Activated T-cell treated with anti-CD3 and anti-CD28 coated beads for 24 hours (primary cell): ENCODE measurements at regions not wholly inside any gene's neighbourhood (a gene's known extent, or its start where the extent isn't known, plus 50 kb on each side); places are given as distances from the start of the nearest gene placed in this dataset.
"Not testable (repeated sequence)": the region's sequence is repeated elsewhere in the genome, so short reads cannot be mapped to it uniquely, and the experiment has no call there.

ENCODE experiments used
- DNase-seq: peaks from one replicate; pipeline ENCODE4 v3.0.0-alpha.2; 2020; ENCODE audit warnings: low read depth

- not testable (repeated sequence) for DNase-seq
These were observed 4092.8 kb upstream of the TPTE start for GRCh38 chr21:6428498-6429092.

- DNase-seq = not testable (repeated sequence)
These were observed 4091.5 kb upstream of the TPTE start for GRCh38 chr21:6429924-6430323.

GRCh38 chr21:6433149-6433548 is 4088.2 kb upstream of the TPTE start:
- not testable (repeated sequence) for DNase-seq

- DNase-seq = not testable (repeated sequence)
These were observed 4085.2 kb upstream of the TPTE start for GRCh38 chr21:6436205-6436604.

DNA sequence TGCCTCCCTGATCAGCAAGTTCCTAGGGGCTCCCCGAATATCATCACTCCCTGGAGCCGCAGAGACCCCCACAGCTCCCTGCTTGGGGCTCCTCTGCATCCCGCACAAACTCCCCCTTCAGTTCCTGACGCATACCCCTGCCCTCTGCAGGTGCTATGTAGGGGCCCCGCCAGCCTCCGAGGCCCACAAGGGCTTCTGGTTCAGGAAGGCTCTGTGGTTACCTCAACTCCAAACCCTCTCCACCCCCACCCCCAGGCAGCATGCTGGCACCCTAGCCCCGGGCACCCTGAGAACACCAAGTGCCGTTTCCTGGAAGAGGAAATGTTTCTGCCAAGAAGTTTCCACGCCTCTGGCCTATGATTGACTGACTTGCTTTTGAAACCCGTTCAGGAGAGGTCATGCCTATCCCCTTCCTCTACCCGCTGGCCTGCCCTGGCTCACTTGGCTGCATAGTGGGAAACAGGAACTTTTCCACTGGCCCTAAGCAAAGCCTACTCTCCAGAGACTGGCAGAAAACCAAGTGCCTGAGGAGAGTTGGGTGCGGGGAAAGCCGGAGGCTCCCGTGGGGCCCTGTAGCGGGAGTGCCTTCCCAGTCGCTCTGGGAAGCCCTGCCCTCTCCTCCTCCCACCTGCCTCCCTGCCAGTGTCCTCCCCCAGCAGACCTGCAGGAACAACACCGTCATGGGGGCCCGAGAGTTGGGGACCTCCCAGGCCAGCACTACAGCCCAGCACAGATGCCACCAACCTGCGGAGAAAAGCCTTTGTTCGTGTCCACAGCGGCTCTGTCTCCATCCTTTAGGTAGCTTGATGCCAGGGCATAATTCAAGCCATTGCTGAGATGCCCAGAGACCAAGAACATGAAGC is 4084.2 kb upstream of the TPTE start:
- DNase-seq = not testable (repeated sequence)

DNA sequence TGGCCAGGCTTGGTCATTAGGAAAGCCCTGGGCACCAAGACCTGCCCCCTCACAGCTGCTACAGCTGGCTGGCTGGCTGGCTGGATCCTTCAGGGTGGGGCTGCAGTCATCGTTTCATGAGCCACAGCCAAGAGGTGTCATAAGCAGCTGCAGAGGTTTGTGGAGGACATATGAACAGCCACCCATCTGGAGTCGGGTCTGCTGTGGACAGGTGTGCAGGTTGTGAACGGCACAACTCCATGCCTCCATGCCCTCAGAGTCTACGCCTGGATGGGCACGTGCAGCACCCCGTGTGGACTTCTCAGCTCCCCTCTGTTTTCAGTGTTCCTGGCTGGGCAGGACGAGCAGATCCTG is 4083.6 kb upstream of the TPTE start:
- DNase-seq = not testable (repeated sequence)

DNA sequence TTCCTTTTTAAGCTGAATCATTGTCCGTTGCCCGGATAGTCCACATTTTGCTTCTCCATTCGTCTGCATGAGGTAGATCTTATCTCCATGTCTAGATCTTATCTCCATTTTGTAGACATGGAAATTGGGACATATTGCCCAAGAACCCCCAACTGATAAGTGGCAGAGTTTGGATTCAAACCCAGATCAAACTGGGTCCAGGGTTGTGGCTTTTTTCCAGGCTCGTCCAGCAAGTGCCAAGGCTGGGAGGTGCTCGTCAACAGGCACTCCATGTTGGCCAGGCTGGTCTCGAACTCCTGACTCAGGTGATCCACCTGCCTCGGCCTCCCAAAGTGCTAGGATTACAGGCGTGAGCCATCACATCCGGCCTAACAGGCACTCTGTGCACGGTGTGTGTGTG is 4082.3 kb upstream of the TPTE start:
- not testable (repeated sequence) for DNase-seq

GRCh38 chr21:6454648-6455340 is 4066.6 kb upstream of the TPTE start:
- not testable (repeated sequence) for DNase-seq

- not testable (repeated sequence) for DNase-seq
These were observed 4065.2 kb upstream of the TPTE start for GRCh38 chr21:6456011-6456661.

- DNase-seq = not testable (repeated sequence)
These were observed 4061.6 kb upstream of the TPTE start for GRCh38 chr21:6459761-6460160.

DNA sequence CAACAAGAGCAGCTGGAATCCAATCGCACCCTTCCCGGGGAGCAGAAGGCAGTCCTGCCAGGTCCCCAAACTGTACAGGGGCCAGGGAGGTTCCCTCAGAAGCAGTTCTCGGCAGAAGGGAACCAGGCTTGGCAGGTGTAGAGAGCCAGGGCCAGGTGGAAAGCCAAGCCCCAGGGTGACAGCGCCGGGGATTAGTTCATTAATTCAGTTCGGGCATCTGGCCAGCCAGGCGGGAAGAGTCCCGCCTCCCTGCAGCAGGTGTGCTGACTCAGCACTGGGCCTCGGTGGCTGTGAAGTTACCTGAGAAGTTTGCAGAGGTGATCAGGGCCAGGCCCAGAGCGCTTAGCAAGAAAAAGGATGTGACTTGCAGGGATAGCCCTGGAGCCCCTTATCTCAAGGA is 4060.0 kb upstream of the TPTE start:
- DNase-seq = not testable (repeated sequence)

- not testable (repeated sequence) for DNase-seq
These were observed 4057.0 kb upstream of the TPTE start for GRCh38 chr21:6464419-6464818.

- not testable (repeated sequence) for DNase-seq
These were observed 4055.2 kb upstream of the TPTE start for GRCh38 chr21:6466081-6466698.

DNA sequence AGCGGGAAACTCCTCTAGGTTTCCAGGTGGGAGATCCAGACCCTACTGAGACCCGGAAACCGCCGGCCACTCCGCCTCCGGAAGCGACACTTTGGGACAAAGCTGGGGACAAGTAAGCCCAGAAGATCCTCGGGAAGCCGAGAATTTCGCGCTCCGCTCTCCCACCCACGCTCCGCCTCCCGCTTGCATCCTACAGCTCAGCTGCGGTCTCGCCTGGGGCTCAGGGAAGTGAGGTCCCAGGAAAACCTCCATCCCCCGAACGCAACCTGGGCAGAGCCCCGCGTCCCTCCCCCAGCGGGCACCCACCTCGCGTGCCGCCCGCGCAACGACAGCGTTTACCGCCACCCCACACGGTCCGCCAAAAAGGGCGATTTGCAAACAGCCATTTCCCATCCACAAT is 4054.7 kb upstream of the TPTE start:
- DNase-seq = not testable (repeated sequence)

GRCh38 chr21:6467189-6467774 is 4054.1 kb upstream of the TPTE start:
- not testable (repeated sequence) for DNase-seq

- not testable (repeated sequence) for DNase-seq
These were observed 4053.5 kb upstream of the TPTE start for GRCh38 chr21:6467907-6468306.

GRCh38 chr21:6468331-6468860 is 4053.0 kb upstream of the TPTE start:
- DNase-seq = not testable (repeated sequence)

GRCh38 chr21:6474250-6474968 is 4047.0 kb upstream of the TPTE start:
- not testable (repeated sequence) for DNase-seq

- DNase-seq = not testable (repeated sequence)
These were observed 4040.3 kb upstream of the TPTE start for GRCh38 chr21:6481116-6481515.

DNA sequence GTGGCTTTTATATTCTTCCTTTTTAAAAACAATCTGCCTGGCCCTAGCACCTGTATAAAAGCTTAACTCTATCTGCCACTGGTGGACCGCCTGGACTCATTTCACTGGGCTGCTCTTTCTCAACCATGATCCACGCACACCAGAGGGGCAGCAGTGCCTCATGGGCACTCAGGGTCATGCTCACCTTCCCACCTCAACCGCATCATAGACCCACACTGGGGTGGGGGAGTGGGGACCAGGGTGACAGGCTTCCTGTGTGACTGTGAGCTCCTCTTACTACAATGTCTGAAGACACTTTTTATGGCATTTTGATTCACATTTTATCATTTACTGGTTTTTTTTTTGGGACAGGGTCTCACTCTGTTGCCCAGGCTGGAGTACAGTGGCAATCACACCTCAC is 4038.8 kb upstream of the TPTE start:
- not testable (repeated sequence) for DNase-seq
